HG03442 (cell line): ENCODE measurements at regions not wholly inside any gene's neighbourhood (a gene's known extent, or its start where the extent isn't known, plus 50 kb on each side); places are given as distances from the start of the nearest gene placed in this dataset.
"Not testable (repeated sequence)": the region's sequence is repeated elsewhere in the genome, so short reads cannot be mapped to it uniquely, and the experiment has no call there.

Source experiments
- ATAC-seq: cut with Tn5 transposase; IDR thresholded peaks from one replicate; pipeline ENCODE4 v1.9.1; 2021; ENCODE audit warnings: mild to moderate bottlenecking, moderate library complexity; ENCODE audit not compliant: unreplicated experiment

DNA sequence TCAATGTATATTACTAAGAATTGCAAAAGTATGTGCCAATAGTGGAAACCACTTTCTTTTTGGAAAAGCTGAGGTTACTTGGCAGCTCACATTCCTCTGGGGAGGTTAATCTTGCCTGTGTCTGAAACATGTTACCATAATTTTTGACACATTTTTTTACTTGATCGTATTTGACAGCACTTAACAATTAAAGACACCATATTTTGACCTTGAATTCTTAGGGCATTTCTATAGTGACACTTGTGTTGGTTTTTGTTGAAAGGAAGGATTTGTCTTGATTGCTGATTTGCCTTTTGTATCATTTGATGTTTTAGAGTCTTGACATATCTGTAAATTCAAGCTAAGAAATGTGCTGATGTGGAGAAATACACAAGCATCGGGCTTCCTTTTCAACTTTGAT, 2135.5 kb downstream of the PCDH7 start:
- ATAC-seq = no peak

DNA sequence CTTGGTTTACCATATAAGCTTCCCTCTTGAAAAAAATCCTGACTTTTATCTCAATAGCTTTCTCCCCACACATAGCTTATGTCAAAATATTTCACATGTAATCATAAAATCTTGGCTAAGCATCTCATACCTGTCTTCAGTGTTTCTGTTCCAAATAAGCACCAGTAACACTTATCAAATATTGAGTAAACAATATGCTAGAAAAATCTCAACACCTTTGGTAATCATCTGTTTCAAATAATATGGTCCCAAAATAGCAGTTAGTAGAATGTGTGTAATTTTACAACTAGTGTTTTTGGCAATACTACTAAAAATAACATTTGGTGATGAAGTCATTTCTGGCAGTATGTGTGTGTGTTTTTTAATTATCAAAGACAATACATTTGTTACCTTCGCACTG, 2138.2 kb downstream of the PCDH7 start:
- no peak for ATAC-seq

DNA sequence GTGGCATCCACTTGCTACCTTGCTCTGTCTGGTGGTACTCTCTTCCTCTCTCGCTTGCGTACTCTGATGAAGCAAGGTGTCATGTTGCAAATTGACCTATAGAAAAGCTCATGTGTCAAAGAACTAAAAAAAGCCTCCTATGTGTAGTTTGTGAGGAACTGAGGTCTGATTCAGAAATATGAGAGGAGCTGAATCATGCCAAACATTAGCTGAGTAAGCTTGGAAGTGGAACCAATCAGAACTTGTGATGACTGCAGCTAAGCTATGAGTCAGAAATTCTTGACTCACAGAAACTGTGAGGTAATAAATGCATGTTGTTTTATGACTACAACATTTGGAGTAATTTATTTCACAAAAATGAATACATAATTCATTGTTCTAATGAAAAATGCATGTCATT, 2138.8 kb downstream of the PCDH7 start:
- no peak for ATAC-seq

DNA sequence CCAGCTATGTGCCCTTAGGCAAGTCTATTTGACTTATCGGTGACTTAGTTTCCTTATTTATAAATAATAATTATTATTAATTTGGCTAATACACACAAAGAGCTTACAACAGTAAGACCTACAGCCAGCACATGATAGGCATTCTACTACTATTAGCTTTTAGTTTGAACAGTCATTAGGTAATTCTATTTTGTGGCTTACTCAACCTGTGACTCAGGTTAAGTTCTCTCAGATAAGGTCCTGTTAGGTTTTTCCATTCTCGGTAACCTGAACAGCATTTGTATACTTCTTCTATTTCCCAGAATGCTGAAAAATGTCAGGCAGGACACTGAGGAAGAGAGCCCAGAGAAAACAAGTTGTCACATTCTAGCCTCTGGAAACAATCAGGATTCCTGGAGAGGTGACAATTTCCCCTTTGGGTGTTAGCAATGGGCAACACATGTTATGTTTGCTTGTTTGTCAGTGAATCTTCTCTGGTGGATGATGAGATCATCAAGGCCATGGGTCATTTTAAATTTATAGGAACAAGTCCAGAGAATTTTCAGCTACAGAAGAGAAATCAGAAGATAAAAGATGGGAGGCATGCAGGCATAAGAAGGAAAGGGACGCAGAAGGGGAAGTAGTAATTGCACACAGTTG, 2144.7 kb downstream of the PCDH7 start:
- no peak for ATAC-seq

DNA sequence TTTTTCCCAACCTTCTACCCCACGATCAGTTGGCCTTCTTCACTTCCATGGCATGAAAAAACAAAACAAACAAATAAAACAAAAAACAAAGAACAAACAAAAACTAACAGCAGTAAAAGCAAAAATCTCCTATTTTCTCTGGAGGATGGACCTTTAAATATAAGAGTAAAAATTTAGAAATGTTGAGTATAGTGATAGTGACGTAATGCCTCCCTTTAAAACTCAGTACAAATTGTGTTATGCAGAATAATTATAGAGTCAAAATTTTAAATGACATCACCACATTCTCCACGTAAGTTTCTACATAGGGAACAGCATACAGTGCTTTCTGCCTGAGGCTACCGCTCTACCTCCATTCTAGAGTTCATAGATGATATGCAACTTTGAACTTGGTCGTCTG, 2156.4 kb downstream of the PCDH7 start:
- ATAC-seq = no peak

DNA sequence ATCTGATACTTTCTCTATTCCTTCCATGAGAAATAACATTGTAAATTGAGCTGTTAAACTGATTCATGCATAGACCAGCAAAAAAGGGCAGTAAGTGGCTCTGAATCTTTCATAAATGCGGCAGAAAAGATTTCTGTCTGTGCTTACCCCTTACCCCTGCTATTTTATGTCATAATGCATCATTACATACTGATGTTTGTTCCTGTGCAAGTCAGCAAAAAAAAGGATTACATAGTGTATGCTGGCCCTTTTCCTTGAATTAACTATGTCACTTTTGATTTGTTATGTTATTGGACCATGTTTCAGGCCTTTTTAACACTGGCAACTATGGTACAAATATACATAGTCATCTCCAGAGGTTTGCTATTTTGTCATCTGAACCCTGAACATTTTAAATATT, 2159.7 kb downstream of the PCDH7 start:
- no peak for ATAC-seq

DNA sequence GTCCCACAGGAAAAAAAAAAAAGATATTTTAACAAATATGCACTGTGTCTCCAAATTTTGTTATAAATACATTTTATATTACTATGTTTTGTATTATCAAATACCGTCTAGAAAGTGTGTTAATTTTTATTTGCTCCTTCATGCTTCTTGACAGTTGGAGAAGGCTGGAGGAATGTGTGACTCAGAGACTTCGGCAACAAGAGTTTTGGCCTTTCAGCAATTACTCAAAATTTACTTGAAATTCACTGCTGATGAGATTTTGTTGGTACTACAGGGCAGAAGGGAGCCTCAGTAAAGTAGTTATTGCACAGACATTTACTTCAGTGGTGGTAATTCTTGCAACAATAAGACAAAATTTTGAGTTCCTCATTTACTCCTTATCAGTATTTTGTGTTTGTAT, 2164.0 kb downstream of the PCDH7 start:
- no peak for ATAC-seq

DNA sequence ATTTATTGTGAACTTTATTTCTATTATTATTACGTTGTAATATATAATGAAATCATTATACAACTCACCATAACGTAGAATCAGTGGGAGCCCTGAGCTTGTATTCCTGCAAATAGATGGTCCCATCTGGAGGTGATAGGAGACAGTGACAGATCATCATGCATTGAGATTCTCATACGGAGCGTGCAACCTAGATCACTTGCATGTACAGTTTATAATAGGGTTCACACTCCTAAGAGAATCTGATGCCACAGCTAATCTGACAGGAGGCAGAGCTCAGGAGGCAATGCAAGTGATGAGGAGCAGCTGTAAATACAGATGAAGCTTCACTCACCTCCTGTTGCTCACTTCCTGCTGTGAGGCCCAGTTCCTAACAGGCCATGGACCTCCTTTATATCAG, 2170.2 kb downstream of the PCDH7 start:
- ATAC-seq = no peak

DNA sequence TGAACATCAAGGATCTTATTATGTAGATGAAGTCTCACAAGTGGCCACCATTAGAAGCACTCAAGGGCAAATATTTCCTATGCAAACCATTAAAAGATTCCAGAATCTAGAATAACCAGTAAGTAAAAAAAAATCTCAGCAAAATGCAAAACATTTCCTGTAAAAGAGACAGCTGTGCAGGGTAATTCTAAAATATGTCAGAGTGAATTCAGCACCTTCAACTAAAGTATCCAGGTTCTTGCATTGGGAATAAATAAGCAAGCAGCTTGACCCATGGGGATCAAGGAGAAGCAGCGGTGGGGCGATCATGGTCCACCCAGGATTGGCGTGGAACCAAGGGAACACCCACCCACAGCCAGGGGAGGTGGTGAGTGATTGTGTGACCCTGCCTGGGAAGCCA, 2188.9 kb downstream of the PCDH7 start:
- no peak for ATAC-seq

DNA sequence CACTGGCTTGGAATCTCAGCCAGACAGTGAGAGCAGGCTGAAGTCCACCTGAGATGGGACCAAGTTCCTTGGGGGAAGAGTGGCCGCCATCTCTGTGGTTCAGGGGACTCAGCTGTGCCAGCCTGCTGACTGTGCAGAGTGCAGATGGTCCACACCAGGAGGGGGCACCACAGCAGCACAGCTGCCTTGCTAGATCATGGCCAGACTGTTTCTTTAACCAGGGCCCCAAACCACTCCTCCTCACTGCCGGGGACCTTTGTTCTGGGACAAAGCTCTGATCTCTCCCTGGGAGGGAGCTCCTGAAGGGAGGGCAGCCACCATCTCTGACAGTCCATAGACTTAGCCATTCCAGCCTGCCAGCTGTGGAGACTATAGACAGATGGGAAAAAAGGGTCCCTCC, 2189.6 kb downstream of the PCDH7 start:
- ATAC-seq = no peak

DNA sequence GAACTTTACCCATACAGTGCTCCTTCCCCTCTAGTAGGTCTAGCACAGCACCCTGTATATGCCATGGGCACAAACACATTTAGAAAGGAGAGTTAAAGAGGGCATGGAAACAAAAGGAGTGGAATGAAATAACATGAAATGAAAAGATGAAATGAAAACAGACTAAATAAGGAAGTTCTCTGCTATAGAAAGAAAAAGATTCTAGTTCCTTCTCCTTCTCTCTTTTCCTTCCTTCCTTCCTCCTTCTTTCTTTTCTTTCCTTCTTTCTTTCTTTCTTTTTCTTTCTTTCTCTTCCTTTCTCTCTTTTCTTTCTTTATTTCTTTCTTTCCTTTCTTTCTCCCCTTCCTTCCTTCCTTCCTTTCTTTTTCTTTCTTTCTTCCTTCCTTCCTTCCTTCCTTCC, 2197.4 kb downstream of the PCDH7 start:
- no peak for ATAC-seq

DNA sequence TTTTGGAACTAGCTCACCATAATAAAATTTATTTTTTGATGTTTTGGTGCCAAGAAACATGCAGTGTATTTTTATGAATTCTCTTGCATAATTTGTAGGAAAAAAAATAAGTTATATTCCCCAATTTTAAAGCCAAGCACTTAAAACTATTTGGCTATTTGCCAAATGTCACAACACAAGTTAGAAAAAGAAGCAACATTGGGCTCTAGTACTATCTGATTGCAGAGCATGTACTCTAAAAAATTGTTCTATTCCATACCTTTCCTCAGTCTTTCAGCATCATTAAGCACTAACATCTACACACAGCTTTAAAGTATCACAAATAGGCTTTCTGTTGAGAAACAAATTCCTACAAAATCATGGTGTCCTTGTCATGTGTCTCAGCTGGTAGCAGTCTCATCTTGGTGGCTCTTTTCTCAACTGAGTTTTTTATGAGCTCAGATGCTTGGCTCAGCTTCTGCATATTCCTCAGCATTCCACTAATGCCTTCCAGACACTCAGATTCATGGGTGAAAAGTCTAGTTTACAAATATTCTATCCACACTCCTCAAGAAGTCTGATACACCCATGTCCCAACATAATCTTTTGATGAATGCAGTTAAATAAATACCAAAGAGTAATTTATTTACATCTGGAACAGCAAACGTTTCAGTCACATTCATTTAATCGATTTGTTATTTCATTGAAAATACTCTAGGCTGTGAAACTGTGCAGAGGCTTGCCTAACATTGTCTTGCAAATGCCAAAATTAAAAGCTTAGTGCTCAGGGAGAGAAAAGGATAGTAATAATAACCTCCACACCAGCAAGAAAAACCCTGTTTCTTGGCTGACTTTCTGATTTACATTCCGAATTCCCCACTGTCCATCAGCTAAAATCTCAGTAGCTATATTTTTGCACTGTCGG, 2209.9 kb downstream of the PCDH7 start:
- no peak for ATAC-seq

DNA sequence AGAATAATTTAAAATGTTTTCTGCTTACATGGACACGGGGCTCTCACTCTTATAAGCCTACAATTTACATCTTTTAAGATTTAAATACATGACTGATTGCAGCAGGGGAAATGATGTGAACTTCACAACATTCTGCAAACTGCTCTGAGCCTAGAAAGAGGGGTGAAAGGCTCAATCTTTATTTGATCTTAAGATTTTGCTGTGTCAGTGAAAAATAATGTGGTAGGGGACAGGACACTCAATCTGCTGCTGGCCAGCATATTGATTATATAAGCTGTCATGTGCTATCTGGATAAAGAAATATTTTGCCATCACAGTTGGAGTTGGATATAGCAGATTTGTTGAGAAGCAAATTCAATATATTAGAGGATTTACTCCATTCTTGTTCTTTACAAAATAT, 2210.5 kb downstream of the PCDH7 start:
- no peak for ATAC-seq

DNA sequence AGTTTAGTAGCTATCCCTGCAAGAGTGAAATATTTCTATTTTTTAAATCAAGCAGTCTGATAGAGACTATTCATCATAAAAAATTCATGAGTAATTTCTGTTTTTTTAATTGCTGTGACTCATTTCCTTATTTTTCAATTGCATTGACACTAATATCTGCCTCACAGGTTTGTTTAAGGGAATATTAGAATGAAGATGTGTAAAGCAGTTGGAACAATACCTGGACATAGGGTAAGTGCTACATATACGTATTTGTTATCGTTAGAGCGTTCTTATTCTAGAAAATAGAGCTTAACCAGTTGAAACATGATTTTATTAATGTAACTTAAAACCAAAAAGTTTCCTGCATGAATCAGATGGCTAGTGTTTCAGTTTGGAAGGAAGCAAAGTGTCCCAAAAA, 2211.3 kb downstream of the PCDH7 start:
- ATAC-seq = no peak

DNA sequence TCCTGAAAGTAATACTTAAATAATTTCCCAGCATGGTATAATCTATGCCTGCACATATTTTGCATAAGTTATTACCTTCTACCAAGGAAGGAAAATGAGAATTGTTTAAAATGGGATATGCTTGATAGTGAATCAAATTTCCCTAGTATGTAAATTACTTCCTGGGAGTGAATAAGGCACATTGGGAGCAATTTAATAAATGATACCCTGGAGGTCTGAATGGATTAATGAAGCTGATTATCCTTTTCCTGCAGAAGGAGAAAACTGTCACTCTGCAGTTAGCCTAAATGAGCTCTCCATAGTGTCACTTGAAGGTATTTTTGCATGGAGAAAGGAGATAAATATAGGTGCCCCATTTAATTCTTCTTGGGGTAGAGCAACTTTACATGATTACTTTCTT, 2212.0 kb downstream of the PCDH7 start:
- ATAC-seq = no peak

DNA sequence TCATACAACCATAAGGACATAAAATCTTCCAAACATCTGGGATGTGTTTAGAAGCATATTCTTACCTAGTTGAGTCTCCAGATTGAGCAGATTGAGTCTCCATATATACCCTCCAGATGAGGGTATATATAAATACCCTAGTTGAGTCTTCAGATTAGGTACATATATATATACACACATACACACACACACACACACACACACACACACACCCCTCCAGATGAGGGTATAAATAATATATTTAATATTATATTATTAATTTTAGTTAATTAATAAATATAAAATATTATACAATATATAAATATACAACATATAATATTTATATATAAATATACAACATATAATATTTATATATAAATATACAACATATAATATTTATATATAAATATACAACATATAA, 2219.1 kb downstream of the PCDH7 start:
- ATAC-seq = not testable (repeated sequence)

DNA sequence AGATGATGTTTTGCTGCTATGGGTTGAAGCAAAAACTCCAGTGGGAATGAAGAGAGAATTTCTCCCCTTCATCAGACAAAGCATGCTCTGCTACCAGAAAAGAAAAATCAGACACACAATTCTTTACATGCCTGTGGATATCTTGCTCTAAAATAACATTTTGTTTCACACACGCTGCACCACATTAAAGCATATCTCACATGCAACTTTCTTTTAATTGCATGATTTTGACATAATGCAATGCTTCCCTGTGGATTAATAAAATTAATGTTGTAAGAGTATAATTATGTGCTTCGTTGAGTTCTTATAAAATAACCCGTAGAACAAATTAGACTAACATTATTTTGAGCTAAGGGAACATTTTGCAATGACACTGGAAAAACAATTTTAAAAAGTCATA, 2230.7 kb downstream of the PCDH7 start:
- no peak for ATAC-seq

DNA sequence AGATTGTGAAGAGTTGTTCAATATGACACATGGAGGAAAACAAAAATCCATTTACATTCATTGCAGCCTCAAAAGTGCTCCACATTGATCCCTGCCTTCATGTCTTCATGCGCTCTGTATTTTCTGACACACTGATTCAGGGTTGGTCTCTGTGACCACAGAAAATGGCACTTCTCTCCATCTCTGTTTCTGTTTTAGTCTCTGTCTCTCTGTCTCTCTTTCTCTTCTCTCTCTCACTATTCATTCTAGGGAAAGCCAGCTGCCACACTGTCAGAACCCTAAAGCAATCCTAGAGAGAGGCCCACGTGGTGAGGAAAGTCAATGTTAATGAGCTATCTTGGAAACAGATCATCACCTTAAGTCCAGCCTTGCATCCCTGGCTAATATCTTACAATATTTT, 2238.4 kb downstream of the PCDH7 start:
- ATAC-seq = no peak

DNA sequence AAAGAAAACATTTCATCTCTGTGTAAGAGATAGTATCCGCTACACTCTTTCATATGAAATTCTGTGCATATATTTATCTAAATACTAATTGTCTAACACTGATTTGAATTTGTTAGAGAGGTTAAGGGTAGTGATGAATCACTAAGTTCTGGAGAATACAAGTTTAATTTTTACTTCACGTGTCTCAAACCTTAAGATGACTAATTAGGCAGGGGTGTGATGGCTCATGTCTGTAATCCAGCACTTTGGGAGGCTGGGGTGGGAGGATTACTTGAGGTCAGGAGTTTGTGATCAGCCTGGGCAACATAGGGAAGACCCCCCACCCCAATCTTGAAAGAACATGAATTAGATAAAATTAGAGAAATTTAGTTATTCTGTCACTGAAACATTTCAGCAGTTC, 2241.9 kb downstream of the PCDH7 start:
- no peak for ATAC-seq

DNA sequence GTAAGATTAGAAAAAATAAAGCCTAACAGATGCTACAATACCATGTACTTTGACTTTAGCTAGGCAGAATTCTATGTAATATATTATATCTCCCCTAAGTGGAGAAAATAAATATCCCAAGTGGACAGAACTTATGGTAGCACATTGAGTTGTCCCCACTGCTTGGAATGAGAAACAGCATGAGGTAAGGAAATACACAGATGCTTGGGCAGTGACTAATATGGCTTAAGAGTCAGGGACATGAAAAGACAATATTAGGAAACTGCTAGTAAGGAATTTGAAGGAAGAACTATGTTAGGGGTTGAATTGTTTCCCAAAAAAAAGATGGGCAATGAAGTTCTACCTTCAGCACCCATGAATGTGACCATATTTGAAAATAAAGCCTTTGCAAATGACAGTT, 2265.1 kb downstream of the PCDH7 start:
- no peak for ATAC-seq

DNA sequence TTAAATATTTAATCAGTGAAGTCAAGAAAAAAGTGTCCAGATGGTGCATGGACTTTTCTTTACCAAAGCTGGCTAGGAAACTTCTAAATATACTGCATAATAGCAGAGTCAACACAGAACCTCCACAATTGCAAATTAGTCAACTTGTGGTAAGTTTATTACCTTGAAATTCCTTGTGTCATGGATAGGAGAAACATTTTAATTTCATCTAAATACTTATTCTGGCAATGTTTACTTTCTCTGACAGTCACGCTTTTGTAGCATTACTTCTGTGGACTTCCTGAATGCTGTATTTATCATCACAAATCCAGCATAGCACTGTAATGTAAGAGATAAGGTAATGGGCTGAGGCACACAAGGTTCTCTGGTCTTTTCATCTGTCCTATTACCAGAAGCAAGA, 2266.1 kb downstream of the PCDH7 start:
- no peak for ATAC-seq

DNA sequence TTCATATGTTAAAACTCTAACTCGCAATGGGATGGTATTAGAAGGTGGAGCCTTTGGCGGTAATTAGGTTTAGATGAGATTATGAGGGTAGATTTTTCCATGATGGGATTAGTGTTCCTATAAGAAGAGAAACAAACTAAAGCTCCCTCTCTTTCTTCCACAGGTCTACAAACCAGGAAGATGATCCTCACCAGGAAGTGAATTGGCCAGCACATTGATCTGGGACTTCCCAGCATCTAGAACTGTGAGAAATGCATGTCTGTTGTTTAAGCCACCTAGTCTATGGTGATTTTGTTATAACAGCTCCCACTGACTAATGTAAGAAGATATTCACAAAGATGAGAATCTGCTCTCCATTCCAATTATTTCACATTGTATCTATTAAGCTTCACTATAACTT, 2266.9 kb downstream of the PCDH7 start:
- no peak for ATAC-seq
